ENCODE measurements at regions not wholly inside any gene's neighbourhood (a gene's known extent, or its start where the extent isn't known, plus 50 kb on each side); places are given as distances from the start of the nearest gene placed in this dataset.
"Not testable (repeated sequence)": the region's sequence is repeated elsewhere in the genome, so short reads cannot be mapped to it uniquely, and the experiment has no call there.

GRCh38 chr12:60693019-60693626, 1097.3 kb downstream of the SLC16A7 start:
- DNase-seq (ENCODE audit: low read depth in 2 of 2): no peak

GRCh38 chr12:60704171-60704914, 1108.5 kb downstream of the SLC16A7 start:
- DNase-seq (ENCODE audit: low read depth in 2 of 2): no peak

GRCh38 chr12:60710246-60710645, 1114.4 kb downstream of the SLC16A7 start:
- no peak for DNase-seq (ENCODE audit: low read depth in 2 of 2)

- DNase-seq (ENCODE audit: low read depth in 2 of 2): no peak
These were observed 1118.5 kb downstream of the SLC16A7 start for GRCh38 chr12:60714141-60714900.

- no peak for DNase-seq (ENCODE audit: low read depth in 2 of 2)
These were observed 1128.6 kb downstream of the SLC16A7 start for GRCh38 chr12:60724475-60724874.

- DNase-seq (ENCODE audit: low read depth in 2 of 2): no peak
These were observed 1129.2 kb downstream of the SLC16A7 start for GRCh38 chr12:60724984-60725383.

DNA sequence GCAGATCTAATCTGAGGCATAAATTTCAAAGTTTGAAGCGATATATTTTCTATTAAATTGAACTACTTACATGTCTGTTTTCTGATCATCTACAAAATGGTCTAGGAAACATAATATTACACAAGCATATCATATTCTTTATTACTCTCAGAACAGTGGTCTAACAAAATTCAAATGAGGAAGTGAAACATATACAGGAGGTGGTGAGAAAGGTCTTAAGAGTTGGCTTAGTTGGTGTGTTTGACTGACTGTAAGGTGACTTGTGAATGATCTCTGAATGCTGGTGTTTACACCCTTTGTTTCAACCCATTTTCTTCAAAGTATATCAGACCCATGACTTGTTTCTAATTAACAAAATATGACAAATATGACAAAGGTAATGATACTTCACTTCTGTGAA, 1156.8 kb downstream of the SLC16A7 start:
- no peak for DNase-seq (ENCODE audit: low read depth in 2 of 2)

DNA sequence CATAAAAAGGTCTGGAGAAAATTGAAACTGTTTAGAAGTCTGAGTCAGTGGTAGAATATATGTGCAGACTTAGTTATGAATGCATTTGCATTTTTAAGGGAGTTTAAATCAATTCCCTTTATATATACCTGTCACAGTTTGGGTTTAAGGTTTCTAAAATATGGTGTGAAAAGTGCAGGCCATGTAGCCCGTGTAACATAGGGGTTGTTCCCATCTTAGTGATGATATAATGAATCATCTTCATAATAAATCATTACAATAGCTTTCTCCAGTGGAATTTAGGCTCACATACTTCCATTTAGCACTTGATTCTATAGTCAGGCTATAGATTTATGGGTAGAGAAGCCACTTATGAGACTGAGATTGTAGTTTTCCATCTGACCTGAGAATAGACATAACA, 1162.4 kb downstream of the SLC16A7 start:
- no peak for DNase-seq (ENCODE audit: low read depth in 2 of 2)

- DNase-seq (ENCODE audit: low read depth in 2 of 2): no peak
These were observed 1165.1 kb downstream of the SLC16A7 start for GRCh38 chr12:60760965-60761364.

- not testable (repeated sequence) for DNase-seq (ENCODE audit: low read depth in 2 of 2)
These were observed 1205.3 kb downstream of the SLC16A7 start for GRCh38 chr12:60801166-60801565.

DNA sequence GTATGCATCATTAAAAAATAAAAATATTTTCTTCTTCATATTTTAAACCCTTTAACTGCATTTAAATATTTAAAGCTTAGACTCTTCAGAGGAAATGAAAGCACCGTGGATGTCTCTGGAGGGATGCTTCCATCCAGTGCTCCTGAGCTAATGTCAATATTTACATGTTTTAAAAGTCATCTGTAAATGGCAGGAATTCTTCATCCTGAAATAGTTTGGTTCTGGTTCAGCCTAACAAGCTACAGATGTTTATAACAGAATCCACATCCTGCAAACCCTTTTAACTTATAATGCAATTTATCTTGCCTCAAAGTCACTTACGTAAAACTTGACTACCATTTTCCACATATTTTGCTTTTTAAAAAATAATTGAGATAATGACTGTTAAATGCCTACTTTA, 1207.3 kb downstream of the SLC16A7 start:
- DNase-seq (ENCODE audit: low read depth in 2 of 2): no peak

DNA sequence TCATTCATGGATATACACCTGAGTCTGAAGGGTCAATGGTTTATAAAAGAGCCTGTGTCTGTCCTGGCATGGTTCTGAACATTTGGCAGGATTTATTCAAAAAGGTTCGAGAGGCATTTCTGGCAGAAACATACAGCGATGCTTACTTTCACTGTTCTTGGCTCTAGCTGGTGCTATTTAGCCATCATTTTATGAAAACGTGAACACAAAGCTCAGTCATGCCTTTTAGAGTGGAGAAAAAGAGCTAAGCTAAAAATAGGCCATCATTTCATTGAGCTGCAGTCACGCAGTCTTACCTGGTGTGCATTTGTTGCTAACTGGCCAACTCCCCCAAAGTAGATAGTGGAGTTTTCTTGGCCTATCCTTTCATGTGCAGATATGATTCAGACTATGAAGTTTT, 1209.5 kb downstream of the SLC16A7 start:
- DNase-seq (ENCODE audit: low read depth in 2 of 2): no peak

DNA sequence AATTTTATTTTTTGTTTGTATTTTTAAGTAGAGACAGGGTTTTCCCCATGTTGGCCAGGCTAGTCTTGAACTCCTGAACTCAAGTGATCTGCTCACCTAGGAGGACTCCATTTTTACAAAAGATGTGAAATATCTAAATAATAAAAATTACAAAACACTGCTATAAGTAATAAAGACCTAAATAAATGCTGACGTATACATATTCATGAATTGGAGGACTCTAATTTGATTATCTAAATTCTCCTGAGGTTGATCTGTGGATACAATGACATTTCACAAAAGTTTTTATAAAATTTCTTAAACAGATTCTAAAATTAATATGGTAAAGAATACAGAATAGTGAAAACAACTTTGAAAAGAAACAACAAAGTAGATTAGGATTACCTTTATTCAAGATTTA, 1224.0 kb downstream of the SLC16A7 start:
- no peak for DNase-seq (ENCODE audit: low read depth in 2 of 2)

DNA sequence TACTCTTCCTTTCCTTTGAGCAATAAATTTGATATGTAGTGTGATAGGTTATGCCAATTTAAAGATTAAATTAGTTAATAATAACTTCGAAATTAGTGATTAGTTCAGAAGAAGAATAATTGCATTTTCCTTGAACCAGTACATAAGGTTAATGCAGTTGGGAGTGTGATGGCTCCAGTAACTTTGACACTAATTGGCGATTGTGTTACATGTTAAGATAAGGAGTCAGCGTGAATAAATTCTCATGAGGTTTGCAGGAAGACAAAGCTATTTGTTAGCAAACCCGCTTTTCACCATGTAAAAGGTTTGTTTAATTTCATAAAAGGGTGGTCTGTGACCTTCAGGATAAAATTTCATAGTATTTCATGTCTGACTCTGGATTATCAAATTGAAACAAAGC, 1226.8 kb downstream of the SLC16A7 start:
- DNase-seq (ENCODE audit: low read depth in 2 of 2): no peak

GRCh38 chr12:60830381-60830780, 1234.6 kb downstream of the SLC16A7 start:
- no peak for DNase-seq (ENCODE audit: low read depth in 2 of 2)

- no peak for DNase-seq (ENCODE audit: low read depth in 2 of 2)
These were observed 1236.5 kb downstream of the SLC16A7 start for GRCh38 chr12:60832290-60832689.

DNA sequence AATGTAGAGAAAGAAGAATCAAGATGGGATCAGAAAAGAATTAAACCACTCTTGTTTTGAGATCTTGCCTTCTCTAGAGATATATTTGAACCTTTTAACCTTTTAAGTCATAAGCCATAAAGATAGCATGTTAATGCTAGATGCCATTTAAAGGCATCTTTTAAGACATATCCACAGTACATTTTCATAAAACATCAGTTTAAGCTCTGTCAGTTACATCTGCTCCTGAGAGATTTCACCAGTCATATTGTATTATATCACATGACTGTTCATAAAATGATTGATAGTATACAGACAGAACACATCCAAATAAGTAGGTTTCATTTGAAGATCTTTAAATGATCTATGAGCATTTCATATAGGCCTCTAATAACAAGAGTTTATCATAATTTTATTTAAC, 1238.5 kb downstream of the SLC16A7 start:
- DNase-seq (ENCODE audit: low read depth in 2 of 2): no peak

GRCh38 chr12:60834806-60835205, 1239.0 kb downstream of the SLC16A7 start:
- DNase-seq (ENCODE audit: low read depth in 2 of 2): no peak

- DNase-seq (ENCODE audit: low read depth in 2 of 2): no peak
These were observed 1240.8 kb downstream of the SLC16A7 start for GRCh38 chr12:60836651-60837050.

DNA sequence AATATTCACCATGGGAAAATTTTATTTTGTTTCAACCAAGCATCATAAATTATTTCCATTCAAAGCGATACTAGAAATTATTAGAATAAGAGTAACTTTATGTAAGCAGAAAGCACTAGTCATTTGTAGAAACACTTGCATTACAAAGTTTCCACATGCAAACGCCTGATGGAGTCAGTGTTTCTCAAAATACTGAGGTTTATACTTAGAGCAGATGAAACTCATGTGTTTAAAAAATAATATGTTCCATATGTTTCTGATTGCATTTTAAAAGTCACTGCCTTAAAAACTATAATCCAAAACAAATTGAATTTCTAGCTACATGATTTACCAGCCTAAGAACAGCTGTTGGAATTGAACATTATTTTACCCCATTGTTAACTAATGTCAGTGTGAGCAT, 1246.4 kb downstream of the SLC16A7 start:
- no peak for DNase-seq (ENCODE audit: low read depth in 2 of 2)

GRCh38 chr12:60844101-60844500, 1248.3 kb downstream of the SLC16A7 start:
- DNase-seq (ENCODE audit: low read depth in 2 of 2): no peak

DNA sequence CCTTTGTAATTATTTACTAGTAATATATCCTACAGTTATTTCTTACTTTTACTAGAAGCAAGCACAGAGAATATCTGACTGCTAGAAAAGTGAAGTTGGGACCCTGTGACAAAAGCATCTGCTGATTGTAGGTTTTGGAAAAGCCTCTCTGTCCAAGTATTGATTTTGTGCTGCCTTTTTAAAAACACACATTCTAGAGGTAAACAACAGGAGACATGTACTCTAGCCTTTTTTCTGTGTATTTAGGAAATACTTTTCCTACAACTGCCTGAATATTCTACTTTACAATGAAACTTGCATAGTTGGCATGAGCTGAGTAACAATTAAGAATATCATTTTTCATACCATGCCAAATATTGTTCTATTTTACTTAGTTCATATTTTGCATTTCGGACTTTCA, 1249.0 kb downstream of the SLC16A7 start:
- no peak for DNase-seq (ENCODE audit: low read depth in 2 of 2)

DNA sequence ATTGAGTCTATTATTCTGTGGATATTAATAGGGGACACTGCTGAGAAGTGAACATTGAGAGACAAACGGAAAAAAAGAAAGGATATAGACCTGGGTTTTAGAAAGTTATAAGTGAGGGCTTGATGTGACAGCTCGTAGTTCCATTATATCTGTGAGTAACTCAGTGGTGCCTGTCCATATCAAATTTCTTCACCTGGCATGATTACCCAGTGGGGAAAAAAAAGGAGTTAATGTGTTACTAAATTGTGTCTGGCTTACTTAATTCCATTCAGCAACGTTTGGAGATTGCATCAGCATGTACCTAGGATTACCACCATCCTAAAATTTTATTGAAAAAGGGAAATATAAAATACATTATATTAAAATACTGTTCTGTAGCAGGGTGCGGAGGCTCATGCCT, 1249.9 kb downstream of the SLC16A7 start:
- DNase-seq (ENCODE audit: low read depth in 2 of 2): no peak

Measured in stimulated activated CD8-positive, alpha-beta memory T cell treated with anti-CD3 and anti-CD28 coated beads, Interleukin-15, amount 100 ng/mL, for 48 hours (primary cell).